22Rv1 (cell line): ENCODE measurements at regions not wholly inside any gene's neighbourhood (a gene's known extent, or its start where the extent isn't known, plus 50 kb on each side); places are given as distances from the start of the nearest gene placed in this dataset.

Experiments
- H3K27ac ChIP-seq: fragments of 450-650 bp; 2 replicates; pipeline ENCODE4 v1.5.1; 2017
- CTCF ChIP-seq: fragments of 450-650 bp; IDR thresholded peaks from 2 replicates; pipeline ENCODE4 v1.5.1; 2017; ENCODE audit warnings: mild to moderate bottlenecking
- ZFX ChIP-seq: fragments of 450-650 bp; IDR thresholded peaks from 2 replicates; pipeline ENCODE4 v1.6.1; 2017; ENCODE audit warnings: antibody characterized with exemption, borderline replicate concordance

GRCh38 chr16:76780556-76780955, 410.4 kb upstream of the MON1B start:
- no peak overlapping the region for H3K27ac ChIP-seq

GRCh38 chr16:76784530-76784929, 406.5 kb upstream of the MON1B start:
- TF ChIP-seq CTCF (no peak), ZFX (no peak)
- no peak overlapping the region for H3K27ac ChIP-seq

More at GRCh38 chr16:76780556-76780955, 410.4 kb upstream of the MON1B start:
- no peak for TF ChIP-seq CTCF
- TF ChIP-seq ZFX = no peak

GRCh38 chr16:76787394-76787793, 403.6 kb upstream of the MON1B start:
- no peak for TF ChIP-seq CTCF
- TF ChIP-seq ZFX = no peak
- H3K27ac ChIP-seq = no peak overlapping the region

- TF ChIP-seq CTCF = no peak
- no peak for TF ChIP-seq ZFX
- H3K27ac ChIP-seq = no peak overlapping the region
These were observed 399.8 kb upstream of the MON1B start for GRCh38 chr16:76791151-76791550.

GRCh38 chr16:76796416-76796815, 394.6 kb upstream of the MON1B start:
- no peak for TF ChIP-seq ZFX
- TF ChIP-seq CTCF = no peak
- no peak overlapping the region for H3K27ac ChIP-seq

GRCh38 chr16:76796978-76797377, 394.0 kb upstream of the MON1B start:
- no peak for TF ChIP-seq CTCF
- no peak for TF ChIP-seq ZFX
- no peak overlapping the region for H3K27ac ChIP-seq

- no peak for TF ChIP-seq ZFX
- no peak for TF ChIP-seq CTCF
- H3K27ac ChIP-seq = no peak overlapping the region
These were observed 393.5 kb upstream of the MON1B start for GRCh38 chr16:76797457-76797856.
